SIG-M5 treated with dmso at 0.1 percent for 504 hours (cell line): ENCODE measurements at regions not wholly inside any gene's neighbourhood (a gene's known extent, or its start where the extent isn't known, plus 50 kb on each side); places are given as distances from the start of the nearest gene placed in this dataset.

ENCODE experiments used
- DNase-seq: peaks from one replicate; lab custom pipeline; 2025; ENCODE audit not compliant: unreplicated experiment; lab: John Stamatoyannopoulos, UW

DNA sequence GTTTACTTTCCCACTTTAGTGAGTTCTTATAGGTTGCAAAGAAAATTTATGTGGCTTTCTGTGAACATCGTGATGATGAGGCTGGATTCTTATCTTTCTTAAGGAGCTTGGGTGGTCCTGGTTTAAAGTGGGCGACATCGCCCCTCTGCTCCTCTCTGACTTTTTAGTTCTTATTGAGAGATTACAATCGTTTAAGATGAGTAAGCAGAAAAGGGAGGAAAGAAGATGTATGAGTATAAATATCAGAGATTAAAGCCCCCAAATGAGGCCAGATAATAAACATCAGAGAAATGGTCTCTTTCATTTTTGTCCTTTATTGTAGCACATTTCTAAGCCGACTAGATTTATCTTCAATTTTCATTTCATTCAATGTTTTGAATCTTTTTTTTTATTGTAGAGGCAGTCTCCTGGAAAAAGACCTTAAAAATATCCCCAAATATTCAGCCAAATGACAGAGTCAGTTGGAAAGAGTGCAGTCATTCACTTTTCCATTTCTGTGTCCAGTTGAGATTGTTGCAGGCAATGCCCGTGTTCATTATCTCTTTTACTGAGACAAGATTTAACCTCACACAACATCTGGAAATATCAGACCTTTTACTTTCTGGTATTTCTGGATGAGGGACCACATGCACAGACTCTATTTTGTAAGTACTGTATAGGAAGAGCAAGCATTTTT, 62.0 kb upstream of the PDE7B start:
- no peak for DNase-seq

- no peak for DNase-seq
These were observed 60.1 kb upstream of the PDE7B start for GRCh38 chr6:135791441-135791840.

DNA sequence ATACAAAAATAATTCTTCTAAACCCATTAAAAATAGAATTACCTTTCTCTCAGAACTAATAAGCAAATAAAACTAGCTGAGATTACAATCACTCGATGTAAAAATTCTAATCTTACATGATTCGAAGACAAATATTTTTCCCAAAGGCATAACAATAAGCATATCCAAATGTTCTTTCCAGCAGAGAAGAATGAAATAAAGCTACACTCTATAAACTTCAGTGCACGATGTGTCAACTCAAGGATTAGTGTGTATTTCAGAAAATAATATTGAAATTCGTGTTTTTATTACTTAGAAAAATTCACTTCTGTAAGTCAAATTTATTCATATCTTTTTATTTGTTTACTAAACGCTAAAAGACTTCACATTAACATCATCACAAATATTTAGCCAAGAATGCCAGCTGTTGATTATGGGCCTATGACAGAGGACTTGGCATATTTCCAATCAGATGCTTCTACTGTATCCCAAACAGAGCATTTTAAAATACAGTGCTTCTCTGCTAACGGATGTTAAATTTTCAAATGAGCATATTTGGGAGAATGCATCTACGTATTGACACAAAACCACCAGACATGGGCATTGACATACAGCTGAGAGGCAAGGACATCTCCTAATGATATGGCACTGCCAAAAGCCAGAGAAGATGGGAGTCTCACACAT, 54.7 kb upstream of the PDE7B start:
- no peak for DNase-seq

DNA sequence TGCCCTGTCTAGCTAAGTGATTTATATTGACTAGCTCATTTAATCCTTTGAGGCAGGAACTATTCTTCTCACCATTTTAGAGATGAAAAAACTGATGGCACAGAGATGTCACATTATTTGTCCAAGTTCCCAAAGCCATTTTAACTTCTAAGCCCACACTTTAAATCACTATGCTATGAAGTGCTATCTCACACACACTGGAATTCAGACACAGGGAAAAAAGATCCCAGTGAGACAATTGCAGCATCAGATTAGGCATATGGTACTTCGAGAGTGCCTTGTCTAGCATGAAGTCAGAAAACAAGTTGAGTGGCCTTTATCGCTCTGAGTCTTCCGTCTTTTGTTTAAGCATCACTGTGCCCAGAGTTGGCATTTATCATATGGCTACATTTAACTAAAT, 54.1 kb upstream of the PDE7B start:
- DNase-seq: no peak

DNA sequence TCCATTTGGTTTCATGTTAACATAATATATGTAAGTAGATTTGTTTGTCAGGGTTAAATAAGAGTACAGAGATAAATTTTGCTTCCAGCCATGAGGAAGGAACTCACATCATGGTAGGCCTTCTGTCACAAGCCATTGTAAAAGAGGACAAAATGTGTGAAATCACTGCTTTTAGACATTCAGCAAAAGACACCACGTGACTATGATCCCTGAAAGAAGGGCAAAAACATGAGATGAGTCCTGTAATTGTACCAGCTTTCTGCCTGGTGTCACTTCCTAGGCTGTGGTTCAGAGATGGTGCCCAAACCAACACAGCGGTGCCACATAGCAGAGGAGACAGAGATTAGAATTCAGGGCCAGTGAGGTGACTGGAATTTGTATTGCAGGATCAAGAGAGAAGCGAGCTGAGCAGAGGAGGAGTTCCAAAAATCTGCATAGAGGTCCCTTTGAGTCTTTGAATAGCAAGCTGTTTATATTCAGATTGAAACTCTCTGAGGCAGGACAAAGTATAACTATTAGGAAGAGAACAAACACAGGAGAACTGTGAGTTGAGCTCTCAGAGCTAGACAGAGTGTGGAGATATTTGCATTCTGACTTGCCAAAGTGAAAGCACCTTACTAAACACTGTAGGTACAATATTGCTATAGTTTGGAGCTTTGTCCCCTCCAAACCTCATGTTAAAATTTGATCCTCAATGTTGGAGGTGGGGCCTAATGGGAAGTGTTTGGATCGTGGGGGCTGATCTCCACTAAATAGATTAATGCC, 52.6 kb upstream of the PDE7B start:
- no peak for DNase-seq
